Glutamatergic neuron (in vitro differentiated cells): ENCODE measurements at regions not wholly inside any gene's neighbourhood (a gene's known extent, or its start where the extent isn't known, plus 50 kb on each side); places are given as distances from the start of the nearest gene placed in this dataset.
"Not testable (repeated sequence)": the region's sequence is repeated elsewhere in the genome, so short reads cannot be mapped to it uniquely, and the experiment has no call there.

Experiments used
- DNase-seq: peaks from one replicate; pipeline ENCODE4 v3.0.0; 2022
- H3K27ac Mint-ChIP-seq: one replicate; pipeline ENCODE4 v1.8.0; 2020; ENCODE audit warnings: mild to moderate bottlenecking, mixed read lengths, inconsistent platforms; ENCODE audit not compliant: unreplicated experiment
- H3K27me3 Mint-ChIP-seq: one replicate; pipeline ENCODE4 v1.8.0; 2020; ENCODE audit warnings: mild to moderate bottlenecking, moderate library complexity, mixed read lengths, inconsistent platforms; ENCODE audit not compliant: unreplicated experiment
- H3K36me3 Mint-ChIP-seq: one replicate; pipeline ENCODE4 v1.8.0; 2020; ENCODE audit warnings: mild to moderate bottlenecking, mixed read lengths, inconsistent platforms; ENCODE audit not compliant: unreplicated experiment
- H3K4me1 Mint-ChIP-seq: one replicate; pipeline ENCODE4 v1.8.0; 2020; ENCODE audit warnings: mild to moderate bottlenecking, low read depth, mixed read lengths, inconsistent platforms; ENCODE audit not compliant: unreplicated experiment
- H3K4me3 Mint-ChIP-seq: one replicate; pipeline ENCODE4 v1.8.0; 2020; ENCODE audit warnings: mild to moderate bottlenecking, mixed read lengths, inconsistent platforms; ENCODE audit not compliant: unreplicated experiment
- H3K9me3 Mint-ChIP-seq: one replicate; pipeline ENCODE4 v1.8.0; 2020; ENCODE audit warnings: mild to moderate bottlenecking, moderate library complexity, mixed read lengths, inconsistent platforms; ENCODE audit not compliant: unreplicated experiment
- CTCF ChIP-seq: fragments of 200-600 bp; sonication (generic); IDR thresholded peaks from one replicate; pipeline ENCODE4 v1.5.0; 2021; ENCODE audit not compliant: partially characterized antibody, unreplicated experiment

- Mint-ChIP-seq H3K27me3 (no peaks in the 10 kb centered on the region), H3K36me3 (no peaks in the 10 kb centered on the region), H3K4me1 (no peaks in the 10 kb centered on the region), H3K4me3 (no peak overlapping the region), H3K27ac (no peak overlapping the region), H3K9me3 (peaks cover 2% of the 10 kb centered on the region)
- TF ChIP-seq CTCF: no peak
- DNase-seq: no peak
These were observed 1077.5 kb downstream of the PCDH9 start for GRCh38 chr13:66152596-66152995.

GRCh38 chr13:66144357-66144756 is 1085.8 kb downstream of the PCDH9 start:
- H3K27ac Mint-ChIP-seq, H3K27me3 Mint-ChIP-seq, DNase-seq, H3K36me3 Mint-ChIP-seq, H3K9me3 Mint-ChIP-seq, H3K4me1 Mint-ChIP-seq, H3K4me3 Mint-ChIP-seq: not testable (repeated sequence)

DNA sequence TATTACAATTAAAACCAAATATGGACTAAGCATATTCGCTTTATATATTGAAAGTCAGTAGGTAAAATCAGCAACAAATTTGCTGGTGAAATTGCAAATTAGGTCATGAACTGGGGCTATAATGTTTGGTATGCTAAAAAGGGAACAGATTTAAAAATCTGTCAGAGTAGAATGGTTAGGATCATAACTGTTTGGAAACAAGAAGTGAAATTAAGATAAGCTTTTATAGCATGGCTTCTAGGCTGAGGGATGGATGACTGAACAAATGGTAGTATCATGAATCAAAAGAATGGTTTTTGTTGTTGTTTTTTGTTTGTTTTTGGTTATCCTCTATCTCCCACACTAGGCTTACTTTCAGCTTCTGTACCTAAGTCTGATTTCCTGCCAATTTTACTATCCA is 1090.4 kb downstream of the PCDH9 start:
- H3K4me3 Mint-ChIP-seq: no peak overlapping the region
- no peak for DNase-seq
- H3K4me1 Mint-ChIP-seq: peaks cover 11% of the 10 kb centered on the region
- H3K9me3 Mint-ChIP-seq: no peaks in the 10 kb centered on the region
- no peaks in the 10 kb centered on the region for H3K27me3 Mint-ChIP-seq
- TF ChIP-seq CTCF: no peak
- no peak overlapping the region for H3K27ac Mint-ChIP-seq
- H3K36me3 Mint-ChIP-seq: no peaks in the 10 kb centered on the region

- H3K9me3 Mint-ChIP-seq: no peaks in the 10 kb centered on the region
- H3K27ac Mint-ChIP-seq: no peak overlapping the region
- TF ChIP-seq CTCF: no peak
- no peak for DNase-seq
- no peak overlapping the region for H3K4me3 Mint-ChIP-seq
- H3K36me3 Mint-ChIP-seq: no peaks in the 10 kb centered on the region
- H3K27me3 Mint-ChIP-seq: no peaks in the 10 kb centered on the region
- H3K4me1 Mint-ChIP-seq: peaks cover 11% of the 10 kb centered on the region
These were observed 1090.9 kb downstream of the PCDH9 start for GRCh38 chr13:66139250-66139649.

GRCh38 chr13:66138172-66138811 is 1091.8 kb downstream of the PCDH9 start:
- Mint-ChIP-seq H3K4me1 (peaks cover 11% of the 10 kb centered on the region), H3K36me3 (no peaks in the 10 kb centered on the region), H3K27ac (no peak overlapping the region), H3K4me3 (no peak overlapping the region), H3K9me3 (no peaks in the 10 kb centered on the region), H3K27me3 (no peaks in the 10 kb centered on the region)
- no peak for TF ChIP-seq CTCF
- no peak for DNase-seq

GRCh38 chr13:66137384-66137783 is 1092.8 kb downstream of the PCDH9 start:
- H3K4me1 Mint-ChIP-seq: peaks cover 11% of the 10 kb centered on the region
- TF ChIP-seq CTCF: no peak
- H3K36me3 Mint-ChIP-seq: no peaks in the 10 kb centered on the region
- no peak overlapping the region for H3K27ac Mint-ChIP-seq
- H3K9me3 Mint-ChIP-seq: no peaks in the 10 kb centered on the region
- no peak for DNase-seq
- no peaks in the 10 kb centered on the region for H3K27me3 Mint-ChIP-seq
- no peak overlapping the region for H3K4me3 Mint-ChIP-seq
